Left ventricle myocardium inferior (tissue), 1 donor: ENCODE measurements at regions not wholly inside any gene's neighbourhood (a gene's known extent, or its start where the extent isn't known, plus 50 kb on each side); places are given as distances from the start of the nearest gene placed in this dataset.

Experiments
- DNase-seq: peaks from one replicate; pipeline ENCODE4 v3.0.0-alpha.2; 2020
- H3K27ac ChIP-seq: fragments of 200-600 bp; replicated peaks from 2 replicates; pipeline ENCODE4 v1.8.0; 2021
- H3K27me3 ChIP-seq: fragments of 200-600 bp; 2 replicates; pipeline ENCODE4 v1.8.0; 2021; ENCODE audit warnings: low read depth
- H3K36me3 ChIP-seq: fragments of 200-600 bp; 2 replicates; pipeline ENCODE4 v1.8.0; 2021
- H3K4me1 ChIP-seq: fragments of 200-600 bp; 2 replicates; pipeline ENCODE4 v1.8.0; 2021
- H3K4me3 ChIP-seq: fragments of 200-600 bp; 2 replicates; pipeline ENCODE4 v1.8.0; 2021; ENCODE audit warnings: mild to moderate bottlenecking, moderate library complexity
- H3K9me3 ChIP-seq: fragments of 200-600 bp; replicated peaks from 2 replicates; pipeline ENCODE4 v1.8.0; 2021
- intact Hi-C: fragments of 100-400 bp; cut with micrococcal nuclease; formaldehyde crosslinking; loops from one replicate; pipeline ENCODE4 v1.11.0; 2022
- TF ChIP-seq, protein P1 (sequence below): fragments of 200-600 bp; IDR thresholded peaks from 2 replicates; pipeline ENCODE4 v1.8.0; 2021; ENCODE audit warnings: antibody characterized with exemption, mild to moderate bottlenecking, borderline replicate concordance
- donor health status: DM: no; HTN: yes; CAD: no; lungs with severe emphysema.

DNA sequence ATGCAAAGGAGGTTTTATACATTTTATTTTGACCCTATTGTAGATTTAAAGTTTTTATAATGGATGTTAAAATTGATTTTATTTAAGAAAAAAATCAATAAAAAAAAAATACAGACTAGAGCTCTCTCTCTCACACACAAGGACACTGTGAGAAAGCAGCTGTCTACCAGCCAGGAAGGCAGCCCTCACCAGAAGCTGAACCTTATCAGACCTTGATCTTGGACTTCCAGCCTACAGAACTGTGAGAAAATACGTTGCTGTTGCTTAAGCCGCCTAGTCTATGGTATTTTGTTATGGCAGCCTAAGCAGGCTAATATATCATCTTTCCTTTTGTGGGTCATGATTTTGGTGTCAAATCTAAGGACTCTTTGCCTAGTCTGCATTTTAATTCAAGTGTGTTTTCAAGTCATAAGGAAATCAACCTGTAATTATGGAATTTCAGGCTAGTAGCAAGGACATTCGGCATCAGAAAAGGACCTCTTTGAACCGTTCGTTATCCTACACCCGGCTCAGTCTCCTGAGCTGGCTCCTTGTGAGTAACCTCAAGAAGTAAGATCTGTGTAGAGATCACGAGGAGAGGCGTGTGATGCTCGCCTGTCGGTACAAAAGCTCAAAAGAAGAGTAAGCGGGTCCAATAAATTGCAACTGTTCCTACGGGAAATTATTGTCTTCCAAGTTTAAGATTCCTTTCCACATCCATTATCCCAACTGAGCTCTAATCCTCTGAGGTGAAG is 98.2 kb downstream of the PDCL3 start:
- DNase-seq = no peak
- TF ChIP-seq, protein P1, sequence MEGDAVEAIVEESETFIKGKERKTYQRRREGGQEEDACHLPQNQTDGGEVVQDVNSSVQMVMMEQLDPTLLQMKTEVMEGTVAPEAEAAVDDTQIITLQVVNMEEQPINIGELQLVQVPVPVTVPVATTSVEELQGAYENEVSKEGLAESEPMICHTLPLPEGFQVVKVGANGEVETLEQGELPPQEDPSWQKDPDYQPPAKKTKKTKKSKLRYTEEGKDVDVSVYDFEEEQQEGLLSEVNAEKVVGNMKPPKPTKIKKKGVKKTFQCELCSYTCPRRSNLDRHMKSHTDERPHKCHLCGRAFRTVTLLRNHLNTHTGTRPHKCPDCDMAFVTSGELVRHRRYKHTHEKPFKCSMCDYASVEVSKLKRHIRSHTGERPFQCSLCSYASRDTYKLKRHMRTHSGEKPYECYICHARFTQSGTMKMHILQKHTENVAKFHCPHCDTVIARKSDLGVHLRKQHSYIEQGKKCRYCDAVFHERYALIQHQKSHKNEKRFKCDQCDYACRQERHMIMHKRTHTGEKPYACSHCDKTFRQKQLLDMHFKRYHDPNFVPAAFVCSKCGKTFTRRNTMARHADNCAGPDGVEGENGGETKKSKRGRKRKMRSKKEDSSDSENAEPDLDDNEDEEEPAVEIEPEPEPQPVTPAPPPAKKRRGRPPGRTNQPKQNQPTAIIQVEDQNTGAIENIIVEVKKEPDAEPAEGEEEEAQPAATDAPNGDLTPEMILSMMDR = no peak
- Histone ChIP-seq H3K36me3 (no peaks in the 10 kb centered on the region), H3K9me3 (no peaks in the 10 kb centered on the region), H3K4me3 (no peak overlapping the region), H3K27me3 (no peaks in the 10 kb centered on the region), H3K27ac (no peak overlapping the region), H3K4me1 (no peaks in the 10 kb centered on the region)
- intact Hi-C loops = no loop called here

DNA sequence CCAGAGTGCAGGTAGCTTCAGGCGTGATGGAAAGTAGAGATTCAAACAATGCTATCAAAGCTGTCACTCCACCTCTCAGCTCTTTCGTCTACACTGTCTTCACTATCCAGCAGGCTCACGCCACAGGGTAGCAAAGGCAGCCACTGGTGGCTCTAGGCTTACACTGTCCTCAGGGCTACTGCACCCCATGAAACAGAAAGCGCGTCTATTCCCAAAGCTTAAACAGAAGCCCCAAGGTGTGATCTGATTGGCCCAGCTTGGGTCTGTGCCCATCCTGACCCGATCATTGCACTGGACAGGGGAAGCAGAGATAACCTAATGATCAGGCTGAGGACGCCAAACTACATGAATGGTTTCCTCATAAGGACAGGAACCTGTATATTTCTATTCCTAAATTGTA is 100.1 kb downstream of the PDCL3 start:
- Histone ChIP-seq H3K27me3 (no peaks in the 10 kb centered on the region), H3K4me3 (no peak overlapping the region), H3K9me3 (no peaks in the 10 kb centered on the region), H3K4me1 (no peaks in the 10 kb centered on the region), H3K36me3 (no peaks in the 10 kb centered on the region), H3K27ac (no peak overlapping the region)
- intact Hi-C loops = no loop called here
- no peak for DNase-seq
- TF ChIP-seq, protein P1 = no peak

DNA sequence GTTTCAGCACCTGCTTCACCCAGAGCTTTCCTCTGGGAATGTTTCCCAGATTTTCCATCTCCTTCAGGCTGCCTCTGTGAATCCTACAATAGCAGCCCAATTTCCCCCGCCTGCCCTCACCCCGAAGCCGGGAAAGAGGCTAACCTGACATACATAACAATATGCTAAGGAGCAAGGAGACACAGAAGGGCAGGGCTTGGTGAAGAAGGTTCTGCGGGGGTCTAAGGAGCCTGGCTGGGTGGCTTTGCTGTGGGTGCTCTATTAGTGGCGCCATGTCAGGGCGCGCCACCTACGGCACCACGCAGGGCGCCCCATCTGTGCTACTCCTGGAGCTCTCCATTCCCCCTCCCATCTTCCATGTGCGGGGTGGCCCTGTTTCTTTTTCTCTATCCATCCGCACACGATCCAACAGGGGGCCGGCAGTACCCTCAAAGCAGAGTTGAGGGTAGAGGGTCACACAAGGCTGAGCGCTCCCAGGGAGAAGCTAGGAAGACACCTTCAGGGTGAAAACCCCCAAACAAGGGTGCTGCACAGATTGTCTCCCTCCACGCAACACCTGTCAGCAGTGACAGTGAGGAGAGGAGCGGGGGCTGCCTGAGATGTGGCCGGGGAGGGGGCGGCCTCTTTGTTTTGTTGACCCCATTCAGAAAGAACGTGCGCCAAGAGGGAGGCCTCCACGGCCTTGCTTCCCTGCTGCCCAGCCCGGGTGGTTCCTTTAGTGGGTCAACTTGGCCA is 101.4 kb downstream of the PDCL3 start:
- Histone ChIP-seq H3K27ac (no peak overlapping the region), H3K36me3 (no peaks in the 10 kb centered on the region), H3K27me3 (no peaks in the 10 kb centered on the region), H3K9me3 (no peaks in the 10 kb centered on the region), H3K4me1 (no peaks in the 10 kb centered on the region), H3K4me3 (no peak overlapping the region)
- TF ChIP-seq, protein P1 = no peak
- intact Hi-C loops = no loop called here
- DNase-seq = no peak

DNA sequence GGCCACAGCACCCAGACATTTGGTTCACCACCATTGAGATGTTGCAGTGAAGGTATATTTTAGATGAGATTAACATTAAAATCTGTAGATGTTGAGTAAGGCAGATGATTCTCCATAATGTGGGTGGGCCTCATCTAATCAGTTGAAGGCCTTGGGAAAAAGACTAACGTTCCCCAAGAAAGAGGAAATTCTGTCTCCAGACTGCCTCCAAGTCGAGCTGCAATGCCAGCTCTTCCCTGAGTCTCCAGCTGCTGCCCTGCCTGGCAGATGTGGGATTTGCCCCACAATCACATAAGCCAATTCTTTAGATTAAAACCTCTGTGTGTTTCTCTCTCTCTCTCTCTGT is 101.9 kb downstream of the PDCL3 start:
- no peaks in the 10 kb centered on the region for H3K27me3 ChIP-seq
- H3K27ac ChIP-seq = no peak overlapping the region
- no peaks in the 10 kb centered on the region for H3K36me3 ChIP-seq
- DNase-seq = no peak
- no peaks in the 10 kb centered on the region for H3K9me3 ChIP-seq
- no peak overlapping the region for H3K4me3 ChIP-seq
- intact Hi-C loops = no loop called here
- no peaks in the 10 kb centered on the region for H3K4me1 ChIP-seq
- TF ChIP-seq, protein P1 = no peak

DNA sequence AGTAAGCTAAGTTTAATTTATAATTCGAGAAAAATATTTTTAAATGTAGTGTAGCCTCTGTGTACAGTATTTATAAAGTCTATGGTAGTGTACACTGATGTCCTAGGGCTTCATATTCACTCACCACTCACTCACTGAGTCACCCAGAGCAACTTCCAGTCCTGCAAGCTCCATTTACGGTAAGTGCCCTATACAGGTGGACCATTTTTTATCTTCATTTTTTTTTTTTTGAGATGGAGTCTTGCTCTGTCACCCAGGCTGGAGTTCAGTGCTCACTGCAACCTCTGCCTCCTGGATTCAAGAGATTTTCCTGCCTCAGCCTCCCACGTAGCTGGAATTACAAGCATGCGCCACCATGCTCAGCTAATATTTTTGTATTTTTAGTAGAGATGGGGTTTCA is 104.2 kb downstream of the PDCL3 start:
- H3K36me3 ChIP-seq = no peaks in the 10 kb centered on the region
- no peak overlapping the region for H3K4me3 ChIP-seq
- no peak for DNase-seq

More for the DNA sequence above, 104.2 kb downstream of the PDCL3 start:
- intact Hi-C loops = no loop called here
- Histone ChIP-seq H3K27ac (no peak overlapping the region), H3K27me3 (no peaks in the 10 kb centered on the region), H3K9me3 (no peaks in the 10 kb centered on the region), H3K4me1 (peaks cover 1% of the 10 kb centered on the region)
- TF ChIP-seq, protein P1 = no peak
